Fibroblast of the aortic adventitia (primary cell): ENCODE measurements at regions not wholly inside any gene's neighbourhood (a gene's known extent, or its start where the extent isn't known, plus 50 kb on each side); places are given as distances from the start of the nearest gene placed in this dataset.
A peak's percentile ranks its signal among the peaks of the same experiment; 100 is the strongest.

Source experiments
- DNase-seq: peaks from one replicate; pipeline ENCODE4 v3.0.0-alpha.2; 2010; ENCODE audit warnings: low read depth
- H3K4me3 ChIP-seq: 2 replicates; pipeline ENCODE4 v1.5.1; 2011; ENCODE audit warnings: low read depth, mild to moderate bottlenecking, control low read depth, low read length, moderate library complexity
- CTCF ChIP-seq: IDR thresholded peaks from 2 replicates; pipeline ENCODE4 v1.5.1; 2011; ENCODE audit warnings: mild to moderate bottlenecking, low read length, control low read depth, inconsistent platforms; ENCODE audit not compliant: insufficient read depth

GRCh38 chr6:168927026-168927425 is 326.6 kb downstream of the THBS2 start:
- no peak for TF ChIP-seq CTCF
- no peak for DNase-seq
- no peak overlapping the region for H3K4me3 ChIP-seq

DNA sequence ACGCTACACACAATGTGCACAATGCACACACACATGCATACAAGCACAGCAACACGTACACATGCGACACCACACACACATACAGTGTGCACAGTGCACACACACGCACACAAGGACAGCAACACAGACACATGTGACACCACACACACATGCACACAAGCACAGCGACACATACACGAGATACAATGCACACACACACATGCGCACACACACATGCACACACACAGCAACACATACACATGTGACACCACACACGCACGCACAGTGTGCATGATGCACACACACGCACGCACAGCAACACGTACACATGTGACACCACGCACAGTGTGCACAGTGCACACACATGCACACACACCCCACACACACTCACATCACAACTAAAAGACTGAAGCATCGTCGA is 327.3 kb downstream of the THBS2 start:
- H3K4me3 ChIP-seq, result no peak overlapping the region
- DNase-seq, result no peak
- TF ChIP-seq CTCF, result no peak

DNA sequence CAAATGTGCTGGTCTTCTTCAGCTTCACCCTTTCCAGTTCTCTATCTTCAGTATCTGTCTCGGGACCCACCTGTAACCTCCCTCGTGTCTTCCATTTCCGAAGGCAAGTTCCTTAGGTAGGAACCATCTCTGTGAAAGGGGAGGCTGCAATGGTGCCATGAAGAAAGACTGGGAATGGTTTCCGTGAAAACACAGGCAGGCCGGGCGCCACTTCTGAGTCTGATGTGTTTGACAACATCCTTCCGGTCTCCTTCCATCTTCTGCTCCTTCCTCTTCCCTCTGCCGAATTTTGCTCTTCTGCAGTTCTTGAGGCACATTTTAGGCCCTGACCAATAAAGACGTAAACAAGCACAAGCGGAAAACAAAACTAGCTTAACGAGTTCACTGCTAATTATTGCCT is 328.0 kb downstream of the THBS2 start:
- no peak for TF ChIP-seq CTCF
- no peak for DNase-seq
- H3K4me3 ChIP-seq, result no peak overlapping the region

DNA sequence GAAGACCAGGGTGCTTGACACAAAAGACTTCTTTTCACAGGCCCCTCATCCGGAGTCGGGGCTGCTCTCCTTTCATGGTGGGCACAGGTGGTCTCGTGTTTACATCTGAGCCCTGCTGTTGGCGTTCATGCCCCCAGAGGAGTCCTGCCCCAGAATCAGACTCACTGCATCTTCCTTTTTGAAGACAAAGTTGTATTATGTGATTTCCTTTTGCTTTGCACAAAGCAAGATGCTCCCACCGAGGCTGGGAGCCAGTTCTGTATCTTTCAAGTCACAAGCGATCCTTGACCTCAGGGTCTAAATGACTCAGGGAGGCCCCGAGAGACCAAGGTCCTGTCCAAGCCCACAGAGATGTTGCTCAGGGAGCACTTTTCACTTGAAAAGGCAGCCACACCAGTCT is 330.5 kb downstream of the THBS2 start:
- TF ChIP-seq CTCF, result no peak

GRCh38 chr6:168922436-168922835 is 331.2 kb downstream of the THBS2 start:
- no peak for DNase-seq
- TF ChIP-seq CTCF, result no peak
- no peak overlapping the region for H3K4me3 ChIP-seq

More for the DNA sequence above, 330.5 kb downstream of the THBS2 start:
- H3K4me3 ChIP-seq, result no peak overlapping the region
- DNase-seq, result no peak

DNA sequence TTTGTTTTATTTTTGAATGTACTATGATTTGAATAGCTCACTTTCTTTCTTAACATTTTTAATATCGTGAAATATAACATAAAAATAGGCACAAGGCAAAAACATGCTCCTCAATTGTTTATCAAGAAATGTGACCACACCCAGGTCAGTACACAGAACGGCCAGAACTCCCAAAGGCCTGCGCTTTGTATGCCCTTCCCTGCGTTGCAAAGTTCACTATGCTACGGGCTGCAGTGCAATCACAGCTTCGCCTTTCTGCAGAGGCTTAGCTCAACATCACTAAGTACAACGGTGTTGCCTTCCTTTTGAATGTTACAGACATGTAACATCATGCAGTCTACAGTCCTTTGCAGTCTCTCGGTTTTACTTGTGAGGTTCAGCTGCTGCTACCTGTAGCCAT is 333.4 kb downstream of the THBS2 start:
- TF ChIP-seq CTCF, result no peak
- H3K4me3 ChIP-seq, result no peak overlapping the region
- peak; percentile 4 for DNase-seq

DNA sequence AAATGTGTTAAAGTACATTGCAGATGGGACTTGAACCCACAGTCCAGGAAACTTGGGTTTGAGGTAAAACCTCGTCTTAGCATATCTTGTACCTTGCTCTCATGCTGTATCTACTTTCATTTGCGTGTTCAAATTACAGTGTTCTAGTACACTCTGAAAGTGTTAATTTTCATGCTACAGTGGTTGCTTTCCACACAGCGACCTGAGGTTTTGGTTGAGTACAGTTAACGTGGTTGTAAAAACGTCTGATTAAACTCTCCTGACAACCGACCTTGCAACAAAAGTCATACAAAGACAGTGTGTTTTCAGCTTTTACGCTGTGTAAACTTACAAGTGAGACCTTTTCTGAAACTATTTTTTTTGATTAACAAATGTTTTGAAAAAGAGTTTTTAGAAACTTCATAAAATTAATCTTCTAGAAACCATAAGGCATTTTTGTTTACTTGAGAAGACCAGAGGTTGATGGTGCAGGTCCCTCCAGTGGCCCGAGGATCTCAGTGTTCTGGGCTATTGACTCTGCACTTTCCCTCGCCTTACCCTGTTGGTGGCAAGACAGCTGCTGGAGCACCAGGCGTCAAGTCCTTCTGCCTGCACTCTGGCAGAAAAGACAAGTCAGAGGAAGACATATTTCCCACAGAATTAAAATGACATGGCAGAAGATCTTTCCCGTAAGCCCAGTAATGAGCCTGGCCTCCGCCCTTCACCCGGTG is 334.0 kb downstream of the THBS2 start:
- DNase-seq, result no peak
- TF ChIP-seq CTCF, result no peak
- no peak overlapping the region for H3K4me3 ChIP-seq
